UCSD-AML1 (cell line): ENCODE measurements at regions not wholly inside any gene's neighbourhood (a gene's known extent, or its start where the extent isn't known, plus 50 kb on each side); places are given as distances from the start of the nearest gene placed in this dataset.

Experiments used
- DNase-seq: peaks from one replicate; lab custom pipeline; 2025; ENCODE audit not compliant: unreplicated experiment; lab: John Stamatoyannopoulos, UW

DNA sequence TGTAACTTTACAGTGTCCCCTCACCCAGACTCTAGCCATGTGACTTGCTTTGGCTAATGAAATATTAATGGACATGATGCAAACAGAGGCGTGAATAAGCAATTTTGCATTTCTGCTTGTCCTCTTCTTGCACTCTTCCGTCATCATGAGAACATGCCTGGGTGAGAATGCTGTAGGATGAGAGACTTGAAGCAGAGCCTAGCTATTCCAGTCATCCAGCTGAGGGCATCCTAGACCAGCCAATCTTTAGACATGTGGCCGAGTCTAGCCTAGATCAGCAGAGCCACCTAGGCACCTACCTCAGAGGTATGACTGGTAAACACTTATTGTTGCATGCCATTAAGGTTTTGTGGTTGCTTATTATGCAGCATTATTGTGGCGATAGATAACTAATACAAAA lies 450.5 kb upstream of the AZI2 start:
- no peak for DNase-seq

DNA sequence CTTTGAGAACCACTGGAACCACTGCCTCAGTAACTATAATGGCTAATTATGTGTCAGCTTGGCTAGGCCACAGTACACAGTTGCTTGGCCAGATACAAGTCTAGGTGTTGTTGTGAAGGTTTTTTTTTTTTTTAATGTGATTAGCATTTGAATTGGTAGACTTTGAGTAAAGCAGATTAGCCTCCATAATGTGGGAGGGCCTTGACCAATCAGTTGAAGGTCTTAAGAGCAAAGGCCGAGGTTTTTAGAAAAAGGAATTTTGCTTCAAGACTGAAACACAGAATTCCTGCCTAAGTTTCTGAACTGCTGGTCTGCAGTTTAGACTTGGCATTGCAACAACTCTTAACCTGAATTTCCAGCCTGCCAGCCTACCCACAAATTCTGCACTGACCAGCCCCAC lies 451.6 kb upstream of the AZI2 start:
- no peak for DNase-seq

DNA sequence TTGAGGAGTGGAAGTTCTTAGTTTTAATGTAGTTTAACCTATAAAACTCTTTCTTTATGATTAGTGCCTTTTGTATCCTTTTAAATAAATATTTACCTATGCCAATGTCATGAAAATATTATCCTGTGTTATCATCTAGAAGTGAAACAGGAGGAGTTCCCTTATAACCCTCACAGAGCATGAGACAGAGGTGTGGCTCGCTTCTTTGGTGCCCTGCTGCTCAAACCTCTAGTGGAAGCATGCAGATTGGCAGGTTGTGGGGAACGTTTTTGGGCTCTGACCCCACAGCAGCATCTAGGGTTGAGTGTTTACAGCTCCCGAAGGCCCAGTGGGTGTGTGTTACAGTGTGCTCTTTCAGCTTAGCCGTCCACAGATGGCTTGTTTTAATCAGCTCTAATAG lies 459.4 kb upstream of the AZI2 start:
- no peak for DNase-seq

DNA sequence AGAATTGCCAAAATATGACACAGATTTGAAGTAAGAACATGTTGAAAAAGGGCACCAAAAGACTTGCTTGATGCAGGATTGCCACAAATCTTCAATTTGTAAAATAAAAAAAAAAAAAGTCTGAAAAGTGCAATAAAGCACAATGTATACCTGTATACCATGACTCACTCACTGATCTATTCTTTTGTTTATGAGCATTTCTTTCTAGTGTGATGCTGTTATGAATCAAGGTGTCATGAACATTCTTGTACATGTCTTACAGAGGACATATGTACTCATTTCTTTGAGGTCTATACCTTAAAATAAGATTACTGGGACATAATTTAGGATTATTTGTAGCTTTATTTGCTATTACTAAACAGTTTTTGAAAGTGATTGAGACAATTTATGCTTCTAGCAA lies 464.9 kb upstream of the RBMS3 start:
- DNase-seq, result no peak

DNA sequence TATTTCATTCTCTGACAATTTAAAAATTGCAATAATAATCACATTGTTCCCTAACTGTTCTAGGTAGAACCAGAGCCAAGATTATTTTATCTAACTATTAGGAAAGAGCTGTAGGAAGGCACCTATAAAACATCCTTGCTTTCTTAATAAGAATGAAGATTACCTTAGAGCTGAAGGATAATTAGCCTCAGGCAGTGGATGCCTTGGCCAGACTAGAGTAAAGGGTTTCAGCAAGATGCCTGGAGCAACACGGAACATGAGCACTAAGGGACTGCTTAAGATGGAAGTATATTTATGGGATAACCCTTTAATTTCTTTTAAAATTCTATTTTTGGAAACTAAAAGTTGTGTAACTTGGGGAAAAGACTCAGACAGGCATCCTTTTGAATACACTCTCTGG lies 456.6 kb upstream of the RBMS3 start:
- no peak for DNase-seq

DNA sequence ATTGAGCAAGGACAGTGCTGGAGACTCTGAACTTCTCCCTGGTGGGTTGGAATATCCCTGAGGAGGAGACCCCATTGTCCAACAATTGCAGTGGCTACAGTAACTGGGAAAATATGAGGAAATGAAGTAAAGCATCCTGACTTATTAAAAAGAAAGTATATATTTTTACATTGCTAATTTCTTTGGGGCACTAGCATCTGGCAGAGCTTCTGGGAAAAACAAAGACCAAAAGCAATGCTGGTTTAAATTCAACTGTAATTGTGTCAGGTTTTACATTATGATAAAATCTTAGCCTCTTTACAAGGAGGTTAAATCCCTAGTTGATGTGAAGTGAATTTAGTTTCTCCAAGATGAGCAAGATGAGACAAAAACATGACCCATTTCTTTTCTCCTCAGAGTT lies 454.0 kb upstream of the RBMS3 start:
- no peak for DNase-seq

DNA sequence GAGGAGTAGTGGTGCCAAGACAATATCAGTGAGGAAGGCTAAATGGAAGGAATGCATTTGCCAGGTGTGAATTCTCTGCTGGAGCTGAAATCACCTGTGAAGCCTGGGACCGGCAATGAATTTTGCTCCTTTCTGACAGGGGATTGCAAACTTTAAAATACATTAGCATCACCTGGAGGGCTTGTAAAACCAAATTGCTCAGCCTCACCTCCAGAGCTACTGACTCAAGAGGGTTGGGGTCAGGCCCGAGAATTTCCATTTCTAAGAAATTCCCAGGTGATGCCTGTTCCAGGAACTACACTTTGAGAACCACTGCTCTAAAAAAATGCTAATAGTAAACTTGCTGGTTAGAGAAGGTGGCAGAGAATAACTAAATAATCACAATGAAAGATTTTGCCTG lies 445.6 kb upstream of the RBMS3 start:
- no peak for DNase-seq

DNA sequence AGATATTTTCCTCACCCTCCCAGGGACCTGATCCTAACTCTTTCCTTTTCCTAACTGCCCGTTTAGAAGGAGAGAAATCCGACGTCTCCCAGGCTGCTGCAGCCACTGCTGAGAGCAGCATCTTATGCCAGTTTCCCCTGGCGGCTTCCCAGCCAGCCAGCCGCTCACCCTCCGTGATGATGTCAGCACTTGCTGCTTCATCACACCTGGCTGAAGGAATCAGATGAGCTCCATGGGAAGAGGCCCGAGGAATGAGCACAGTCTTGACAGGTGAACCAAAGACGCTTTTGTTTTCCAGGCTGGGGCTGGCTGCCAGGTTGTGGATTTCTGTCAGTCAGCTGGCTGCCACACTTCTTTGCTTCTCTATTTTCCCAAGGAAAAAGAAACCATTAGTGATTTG lies 445.1 kb upstream of the RBMS3 start:
- DNase-seq, result no peak

DNA sequence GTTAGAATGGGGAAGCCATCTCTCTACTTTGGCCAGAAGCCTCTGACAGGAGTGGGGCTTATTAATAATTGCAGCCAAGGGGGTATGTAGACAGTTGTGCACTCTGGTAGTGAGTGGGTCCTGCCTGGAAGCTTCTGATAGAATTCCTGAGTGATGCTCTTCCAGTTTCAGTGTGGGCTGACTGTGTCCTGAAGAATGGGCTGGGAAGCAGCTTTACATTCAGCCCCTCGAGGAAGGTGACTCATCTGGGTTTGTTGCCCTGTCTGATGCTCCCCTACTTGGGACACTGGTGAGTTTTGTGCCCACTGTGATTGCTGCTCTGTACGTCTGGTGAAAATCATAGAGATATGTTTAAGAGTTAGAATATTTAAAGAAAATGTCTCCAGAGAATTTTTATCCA lies 444.7 kb upstream of the RBMS3 start:
- no peak for DNase-seq

DNA sequence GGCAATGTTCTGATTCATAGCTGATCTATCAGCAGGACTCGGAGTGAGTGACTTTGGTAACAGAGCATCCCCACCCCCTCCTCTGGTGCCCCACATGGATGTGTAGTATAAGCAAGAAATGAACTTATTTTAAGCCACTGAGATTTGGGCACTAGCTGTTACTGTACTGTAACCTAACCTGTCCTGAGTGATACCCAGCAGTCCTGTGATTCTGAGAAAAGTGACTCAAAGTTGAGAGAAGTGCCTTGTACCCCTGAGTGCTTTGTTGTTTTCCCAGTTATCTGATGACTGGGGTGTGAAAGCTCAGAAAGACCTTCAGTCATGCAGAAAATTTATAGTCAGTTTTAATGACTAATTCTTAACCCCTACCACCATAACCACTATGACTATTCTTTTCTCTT lies 439.9 kb upstream of the RBMS3 start:
- DNase-seq, result no peak

DNA sequence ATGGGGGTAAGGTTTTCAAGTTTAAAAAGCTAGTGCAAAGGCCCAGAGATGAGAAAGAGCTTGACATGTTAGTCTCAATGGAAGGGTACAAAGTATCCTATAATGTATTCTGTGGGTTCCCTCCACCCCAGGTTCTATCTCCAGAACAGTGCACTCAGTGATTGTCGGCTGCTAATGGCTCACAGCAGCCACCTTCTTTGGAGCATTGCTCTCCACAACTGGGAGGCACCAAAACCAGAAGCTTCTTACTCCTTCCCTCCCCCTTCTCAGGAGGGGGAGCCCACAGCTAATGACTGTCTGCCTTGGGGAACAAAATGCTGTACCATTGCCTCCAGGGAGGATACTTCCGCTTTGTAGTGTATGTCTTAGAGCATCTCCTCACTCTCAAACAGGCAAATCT lies 439.4 kb upstream of the RBMS3 start:
- DNase-seq, result no peak

DNA sequence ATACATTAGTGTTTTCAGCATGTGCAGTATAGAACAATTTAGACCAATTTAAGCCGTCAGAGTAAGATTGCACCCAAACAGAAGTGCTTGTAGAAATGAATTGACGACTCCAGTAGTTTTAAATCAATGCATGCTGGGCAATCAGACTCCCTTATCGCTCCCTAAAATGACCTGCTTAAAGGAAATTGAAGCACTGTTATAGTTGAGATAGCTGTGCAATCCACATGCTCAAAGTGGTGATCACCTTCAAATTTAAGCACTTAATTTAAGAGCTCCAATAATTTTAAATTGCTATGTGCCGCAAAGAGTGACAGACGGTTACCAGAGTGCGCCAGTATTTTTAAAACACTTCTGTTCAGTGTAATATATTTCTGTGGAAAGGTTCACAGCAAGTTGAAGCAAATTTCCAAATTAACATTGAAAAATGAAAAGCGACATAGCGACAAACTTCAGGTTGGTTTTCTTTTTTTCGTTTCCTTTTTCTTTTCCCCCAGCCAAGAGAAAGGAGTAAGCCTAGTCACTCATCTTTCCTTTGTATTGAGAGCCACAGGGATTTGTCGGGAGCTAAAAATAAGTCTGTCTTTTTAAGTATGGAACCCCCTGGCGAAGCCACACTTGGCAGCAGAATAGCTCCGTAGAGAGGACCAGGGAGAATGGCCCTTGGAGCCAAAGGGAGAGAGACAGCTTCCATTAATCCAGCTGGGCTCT lies 436.4 kb upstream of the RBMS3 start:
- DNase-seq, result no peak

DNA sequence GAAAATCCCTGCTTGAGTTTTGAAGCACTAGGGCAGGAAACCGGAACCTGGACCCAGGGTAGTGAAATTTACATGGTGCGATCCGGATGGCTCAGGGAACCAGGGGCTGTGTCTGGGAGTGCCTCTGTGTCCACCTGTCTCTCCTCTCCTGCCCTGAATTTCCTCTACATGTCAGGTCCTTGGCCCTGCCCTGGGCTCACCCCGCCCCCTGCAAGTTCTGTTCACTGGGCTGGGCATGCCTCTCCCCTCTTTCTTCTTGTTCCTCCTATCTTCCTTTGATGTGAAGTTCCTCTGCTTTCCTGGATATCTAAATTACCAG lies 435.9 kb upstream of the RBMS3 start:
- no peak for DNase-seq

DNA sequence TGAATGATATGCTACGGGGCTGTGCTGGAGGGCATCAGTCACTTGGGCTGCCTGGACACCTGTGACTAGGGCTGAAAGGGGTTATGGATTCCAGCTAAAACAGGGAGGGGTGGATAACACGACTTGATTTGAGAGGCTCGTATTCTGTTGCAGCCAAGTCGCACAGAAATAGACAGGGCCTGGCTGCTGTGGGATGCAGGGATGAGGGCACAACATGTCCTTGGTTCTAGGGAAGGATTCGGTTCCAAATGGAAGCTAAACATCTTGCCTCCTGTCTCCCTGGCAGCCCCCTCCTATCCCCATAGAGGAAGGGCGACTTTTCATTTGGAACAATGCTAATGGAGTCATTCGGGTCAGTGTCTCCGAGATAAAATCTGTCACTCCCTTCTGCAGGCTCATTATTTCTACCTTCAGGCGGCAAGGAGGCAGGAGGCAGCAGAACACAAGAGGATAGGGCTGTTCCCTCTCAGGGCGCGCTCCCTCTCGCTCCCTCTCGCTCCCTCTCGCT lies 433.8 kb upstream of the RBMS3 start:
- no peak for DNase-seq

DNA sequence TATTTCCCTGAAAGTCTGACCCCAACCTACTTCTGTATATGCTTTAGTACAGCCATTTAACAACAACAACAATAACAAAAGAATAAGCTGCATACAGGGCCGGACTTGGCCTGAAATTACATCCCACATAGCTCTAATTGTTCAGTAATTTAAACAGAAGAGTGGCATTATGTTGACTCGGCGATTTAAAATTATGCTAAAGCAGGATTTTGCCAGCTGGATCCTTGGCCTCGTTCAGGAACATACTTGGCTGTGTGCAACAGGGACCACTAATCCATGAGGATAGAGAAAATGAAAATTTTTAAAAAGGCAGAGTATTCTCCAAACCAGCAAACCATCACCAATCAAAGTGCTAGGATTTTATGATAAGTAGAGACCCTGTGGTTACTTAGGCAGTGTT lies 433.1 kb upstream of the RBMS3 start:
- DNase-seq, result no peak

DNA sequence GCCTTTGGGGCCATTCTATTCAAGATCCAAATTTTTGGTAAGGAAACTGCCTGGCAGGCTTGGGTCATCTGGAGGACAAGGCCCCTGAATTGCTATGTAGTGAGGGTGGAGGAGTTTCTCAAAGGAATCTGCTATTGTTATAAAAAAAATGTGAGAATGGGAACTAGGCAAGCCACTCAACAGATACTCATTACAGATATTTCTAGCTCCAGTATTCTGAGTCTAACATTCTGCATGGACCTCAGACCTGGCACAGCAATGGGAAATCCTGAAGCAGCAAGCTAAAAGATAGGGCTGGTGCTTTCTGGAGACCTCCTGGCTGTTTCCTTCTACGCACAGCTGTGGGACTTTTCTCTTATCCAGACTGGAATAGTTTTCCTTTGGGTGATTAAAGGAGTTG lies 430.7 kb upstream of the RBMS3 start:
- no peak for DNase-seq

DNA sequence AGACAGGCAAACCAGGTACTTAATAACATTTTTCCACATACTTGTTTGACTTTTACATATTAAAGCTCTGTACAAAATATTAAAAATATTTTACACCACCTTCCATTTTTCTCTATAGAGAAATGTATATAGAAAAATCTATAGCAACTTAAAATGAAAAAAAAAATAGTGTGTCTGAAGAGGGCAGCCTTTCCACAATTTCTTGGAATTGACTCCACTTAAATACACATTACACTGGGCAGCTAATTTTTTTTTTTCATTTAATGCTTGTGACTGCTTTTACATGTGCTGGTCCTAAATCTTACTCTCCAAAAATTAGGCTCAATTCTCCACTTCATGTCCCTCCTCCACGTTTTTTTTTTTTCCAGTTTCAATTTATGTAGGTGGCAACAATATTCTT lies 427.0 kb upstream of the RBMS3 start:
- DNase-seq, result no peak

DNA sequence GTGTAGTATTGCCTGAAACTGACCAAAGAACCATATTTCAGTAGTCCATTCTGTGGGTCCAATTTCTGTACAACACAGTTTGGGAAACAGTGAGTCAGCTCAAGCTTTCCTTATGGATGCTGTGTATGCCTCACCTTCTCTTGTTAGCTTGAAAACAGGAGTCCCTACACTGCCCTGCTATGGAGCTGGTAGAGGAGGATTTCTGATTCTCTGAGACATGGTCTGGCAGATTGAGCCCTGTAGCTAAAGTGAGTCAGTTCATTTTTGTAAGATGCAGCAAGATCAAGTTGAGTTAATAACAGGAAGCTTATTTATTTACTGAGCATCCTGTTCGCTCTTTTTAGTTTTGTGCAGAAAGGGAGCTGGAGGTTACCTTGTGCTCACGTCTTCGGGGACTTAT lies 424.1 kb upstream of the RBMS3 start:
- no peak for DNase-seq

DNA sequence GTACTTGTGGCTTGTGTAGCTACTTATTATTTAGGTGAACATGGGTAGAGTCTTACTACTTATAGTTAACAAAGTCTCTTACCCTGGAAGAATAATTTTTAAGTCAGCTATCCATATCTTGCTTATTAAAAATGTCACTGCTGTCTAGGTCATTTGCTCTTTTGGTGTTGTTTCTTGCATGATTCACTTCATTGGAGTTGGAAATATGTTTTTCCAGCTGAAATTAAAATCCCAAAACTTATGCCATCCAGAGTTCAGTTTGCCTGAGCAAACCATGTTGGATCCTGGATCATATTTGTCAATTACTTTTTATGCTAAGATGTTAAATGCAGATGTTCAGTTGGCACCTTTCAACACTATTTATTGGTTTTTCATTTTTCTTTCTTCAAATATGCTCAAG lies 421.0 kb upstream of the RBMS3 start:
- DNase-seq, result no peak

DNA sequence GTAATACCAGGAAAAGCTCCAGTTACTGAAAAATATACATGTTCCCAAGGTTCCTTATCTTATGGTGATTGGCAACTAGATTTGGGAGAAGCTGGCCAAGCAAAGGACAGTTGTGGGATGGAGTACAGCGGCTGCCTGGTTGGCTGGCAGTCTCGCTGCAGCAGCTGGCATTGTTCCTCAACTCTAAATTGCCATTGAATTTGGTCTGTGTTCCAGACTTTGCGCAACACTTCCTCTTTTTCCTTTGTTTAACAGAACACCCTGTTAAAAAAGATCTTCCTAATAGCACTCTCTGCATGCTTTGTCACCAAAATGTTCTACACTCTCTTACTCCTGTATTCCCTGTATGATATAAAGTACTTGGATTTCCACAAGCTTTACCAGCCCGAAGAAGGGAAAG lies 420.6 kb upstream of the RBMS3 start:
- DNase-seq, result peak; percentile 12

DNA sequence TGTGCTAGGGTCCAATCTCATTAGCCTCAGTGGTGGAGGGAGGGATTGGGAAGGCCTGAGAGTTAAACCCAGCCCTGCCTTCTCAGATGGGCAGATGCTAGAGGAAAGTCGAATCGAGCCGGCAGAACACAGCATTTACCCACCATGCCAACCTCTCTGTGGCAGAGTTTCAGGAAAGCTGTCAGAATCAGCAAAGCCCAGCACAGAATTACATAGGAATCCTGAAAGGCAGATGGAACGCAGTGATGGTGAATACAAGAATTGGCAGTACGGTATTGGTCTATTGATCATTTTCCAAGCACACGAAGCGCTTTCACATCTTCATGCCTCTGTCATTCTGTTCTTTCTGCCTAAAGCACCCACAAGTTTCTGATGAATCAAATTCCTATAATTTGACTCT lies 417.7 kb upstream of the RBMS3 start:
- DNase-seq, result no peak

DNA sequence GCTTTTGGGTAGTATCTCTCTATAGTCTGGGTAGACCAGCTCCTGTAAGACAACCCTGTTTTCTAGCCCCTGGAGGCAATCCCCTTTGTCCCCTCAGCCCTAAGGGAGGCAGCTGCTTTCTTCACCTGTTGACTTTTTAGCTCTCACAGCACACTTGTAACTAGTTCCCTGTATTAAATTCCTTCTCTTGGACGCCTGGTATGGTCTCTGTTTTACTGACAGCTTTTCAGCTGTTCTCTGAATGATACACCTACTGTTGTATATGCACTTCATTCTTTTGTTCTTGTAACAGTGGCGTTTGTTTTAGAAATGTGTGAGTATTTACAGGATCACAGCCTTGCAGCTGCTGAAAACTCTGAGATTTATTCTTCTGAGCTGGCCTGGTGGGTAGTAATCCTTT lies 413.0 kb upstream of the RBMS3 start:
- DNase-seq, result no peak

DNA sequence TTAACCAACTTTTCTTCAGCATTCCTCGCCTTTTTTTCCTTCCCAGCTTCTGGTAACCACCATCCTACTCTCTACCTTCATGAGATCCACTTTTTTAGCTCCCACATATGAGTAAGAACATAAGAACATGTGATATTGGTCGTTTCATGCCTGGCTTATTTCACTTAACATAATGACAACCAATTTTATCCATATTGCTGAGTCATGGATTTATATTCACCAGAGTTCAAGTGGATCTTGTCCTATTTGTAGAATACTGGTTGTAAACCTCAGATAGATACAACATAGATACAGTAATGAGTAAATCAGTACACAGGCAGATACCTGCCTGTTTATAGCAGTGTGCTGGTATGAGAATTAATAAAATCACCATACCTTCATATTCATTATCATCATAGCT lies 412.0 kb upstream of the RBMS3 start:
- DNase-seq, result no peak

DNA sequence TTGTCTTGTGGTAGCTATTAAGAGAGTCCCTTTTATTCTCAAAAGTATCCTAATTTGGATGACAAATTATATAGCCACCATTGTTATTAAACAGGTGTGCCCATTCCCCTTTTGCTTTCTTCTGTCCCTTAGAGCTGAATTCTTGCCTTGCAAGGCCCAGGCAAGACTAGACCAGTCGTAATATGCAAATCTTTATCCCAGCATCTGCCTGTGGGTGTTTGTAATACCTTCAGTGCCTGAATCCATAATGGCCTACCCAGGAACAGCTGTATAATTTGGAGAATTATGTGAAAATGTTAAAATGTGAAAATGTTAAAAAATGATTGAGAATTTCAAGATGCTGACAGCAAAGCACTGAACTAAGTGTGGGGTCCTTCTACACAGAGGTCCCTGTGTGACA lies 403.0 kb upstream of the RBMS3 start:
- DNase-seq, result no peak
